NCI-H82 (cell line): ENCODE measurements at regions not wholly inside any gene's neighbourhood (a gene's known extent, or its start where the extent isn't known, plus 50 kb on each side); places are given as distances from the start of the nearest gene placed in this dataset.

Experiments
- DNase-seq: peaks from one replicate; lab custom pipeline; 2025; lab: John Stamatoyannopoulos, UW

- no peak for DNase-seq
These were observed 120.2 kb upstream of the PDE5A start for GRCh38 chr4:119748853-119749252.

DNA sequence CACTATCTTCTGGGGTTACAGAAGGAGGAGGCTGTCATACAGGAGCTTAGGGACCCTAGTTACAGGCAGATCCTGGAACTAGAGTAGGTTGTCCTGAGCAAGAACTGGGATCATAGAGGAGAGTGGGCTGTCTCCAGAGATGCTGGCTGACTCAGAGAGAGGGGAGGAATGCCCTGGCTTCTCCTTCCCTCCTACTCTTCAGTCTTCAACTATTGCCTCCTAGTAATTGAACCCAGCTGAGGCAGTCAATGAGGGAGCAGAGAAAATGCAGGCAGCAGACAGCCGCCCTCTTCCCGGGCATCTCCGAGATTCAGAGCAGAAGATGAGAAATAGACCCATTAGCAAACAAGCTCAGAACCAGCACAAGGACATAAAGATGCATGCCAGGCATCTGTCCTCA, 118.3 kb upstream of the PDE5A start:
- no peak for DNase-seq

DNA sequence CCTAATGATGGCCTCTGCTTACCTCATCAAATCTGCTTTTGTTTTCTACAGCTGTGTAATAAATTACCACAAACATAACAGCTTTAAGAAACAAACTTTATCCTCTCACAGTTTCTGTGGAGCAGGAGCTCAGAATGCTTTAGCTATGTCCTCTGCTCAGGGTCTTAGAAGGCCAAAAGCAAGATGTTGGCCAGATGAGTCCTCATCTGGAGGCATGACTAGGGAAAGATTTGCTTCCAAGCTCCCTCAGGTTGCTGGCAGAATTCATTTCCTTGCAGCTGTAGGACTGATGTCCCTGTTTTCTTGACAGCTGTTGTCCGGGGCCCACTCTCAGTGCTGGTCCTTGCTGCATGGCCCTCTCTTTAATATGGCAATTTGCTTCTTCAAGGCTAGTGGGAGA, 116.7 kb upstream of the PDE5A start:
- DNase-seq: no peak

- DNase-seq: no peak
These were observed 116.0 kb upstream of the PDE5A start for GRCh38 chr4:119744580-119744979.

- no peak for DNase-seq
These were observed 115.0 kb upstream of the PDE5A start for GRCh38 chr4:119743644-119744043.

DNA sequence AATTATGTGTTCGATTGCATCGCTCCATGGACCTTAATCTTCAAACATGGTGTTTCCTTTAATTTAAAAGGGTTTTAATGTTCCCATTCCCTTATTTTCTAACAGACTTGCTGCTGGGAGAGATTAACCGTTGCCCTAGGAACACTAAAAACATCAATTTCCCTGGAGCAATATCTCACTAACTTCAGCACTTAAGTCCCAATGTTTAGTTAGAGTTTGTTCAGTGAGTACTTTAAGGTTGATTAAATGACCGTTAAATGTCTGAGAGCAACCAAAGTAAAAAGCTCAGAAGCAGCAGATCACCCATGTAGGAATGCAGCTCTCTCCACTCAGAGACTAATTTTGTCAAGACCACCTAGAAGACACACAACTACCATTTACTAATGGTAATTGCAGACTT, 111.2 kb upstream of the PDE5A start:
- DNase-seq: no peak

- DNase-seq: no peak
These were observed 110.3 kb upstream of the PDE5A start for GRCh38 chr4:119738901-119739300.

GRCh38 chr4:119736559-119736958, 108.0 kb upstream of the PDE5A start:
- no peak for DNase-seq

- no peak for DNase-seq
These were observed 106.6 kb upstream of the PDE5A start for GRCh38 chr4:119735165-119735651.

GRCh38 chr4:119733431-119733830, 104.8 kb upstream of the PDE5A start:
- no peak for DNase-seq

DNA sequence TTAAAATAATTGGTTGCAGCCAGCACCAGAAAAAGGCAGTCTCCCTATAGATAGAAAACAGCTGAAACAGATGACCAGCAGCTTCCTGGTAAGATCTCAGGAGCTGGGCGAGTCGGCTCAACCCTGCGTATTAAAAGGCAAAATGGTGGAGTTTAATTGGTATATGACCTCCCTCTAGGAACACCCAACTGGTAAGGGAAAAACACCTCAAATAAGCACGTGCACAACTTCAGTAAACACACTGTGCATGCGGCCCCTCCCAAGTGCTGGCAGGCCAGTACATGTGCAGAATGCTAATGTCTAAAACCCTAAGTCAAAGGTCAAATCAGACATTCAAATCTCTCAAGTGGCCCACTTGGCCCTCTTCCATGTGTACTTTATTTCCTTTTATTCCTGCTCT, 103.2 kb upstream of the PDE5A start:
- DNase-seq: no peak

DNA sequence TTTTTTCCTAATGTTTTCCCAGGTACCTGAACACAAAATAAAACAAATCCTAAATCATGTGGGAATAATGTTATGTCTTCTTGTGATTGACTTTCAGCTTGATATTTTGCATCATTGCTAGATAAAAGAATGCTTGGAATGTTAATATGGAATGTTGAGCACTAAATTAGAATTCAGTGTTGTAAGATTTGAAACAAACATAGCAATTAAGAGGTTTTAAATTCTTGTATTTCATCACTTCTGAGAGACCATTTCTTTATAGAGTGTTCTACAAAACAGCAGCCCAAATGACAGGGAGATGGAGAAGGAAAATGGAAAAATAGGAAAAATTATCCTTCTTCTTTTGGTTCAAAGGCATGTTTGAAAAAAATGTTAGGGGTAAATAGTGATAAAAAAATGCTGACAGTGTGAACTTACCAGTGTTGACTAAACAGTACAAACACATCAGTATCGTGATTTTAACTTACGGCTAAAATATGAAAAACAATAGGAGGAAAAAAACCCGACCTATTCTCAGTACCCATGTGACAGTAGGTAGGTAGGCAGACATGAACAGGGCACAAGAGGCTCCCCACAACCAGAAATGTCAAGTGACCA, 102.6 kb upstream of the PDE5A start:
- no peak for DNase-seq

DNA sequence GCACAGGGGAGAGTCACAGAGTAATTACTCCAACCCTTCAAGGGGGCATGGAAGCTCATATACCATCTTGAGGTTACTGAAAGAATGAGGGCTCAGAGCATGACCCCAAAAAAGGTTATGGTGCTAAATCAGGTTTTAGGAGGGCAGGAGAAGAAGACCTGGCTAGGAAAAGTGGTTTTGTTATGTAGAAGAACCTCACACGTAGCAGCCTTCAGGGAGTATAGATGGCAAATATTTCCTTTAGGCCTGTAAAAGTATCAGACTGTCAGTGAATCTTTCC, 102.0 kb upstream of the PDE5A start:
- no peak for DNase-seq

DNA sequence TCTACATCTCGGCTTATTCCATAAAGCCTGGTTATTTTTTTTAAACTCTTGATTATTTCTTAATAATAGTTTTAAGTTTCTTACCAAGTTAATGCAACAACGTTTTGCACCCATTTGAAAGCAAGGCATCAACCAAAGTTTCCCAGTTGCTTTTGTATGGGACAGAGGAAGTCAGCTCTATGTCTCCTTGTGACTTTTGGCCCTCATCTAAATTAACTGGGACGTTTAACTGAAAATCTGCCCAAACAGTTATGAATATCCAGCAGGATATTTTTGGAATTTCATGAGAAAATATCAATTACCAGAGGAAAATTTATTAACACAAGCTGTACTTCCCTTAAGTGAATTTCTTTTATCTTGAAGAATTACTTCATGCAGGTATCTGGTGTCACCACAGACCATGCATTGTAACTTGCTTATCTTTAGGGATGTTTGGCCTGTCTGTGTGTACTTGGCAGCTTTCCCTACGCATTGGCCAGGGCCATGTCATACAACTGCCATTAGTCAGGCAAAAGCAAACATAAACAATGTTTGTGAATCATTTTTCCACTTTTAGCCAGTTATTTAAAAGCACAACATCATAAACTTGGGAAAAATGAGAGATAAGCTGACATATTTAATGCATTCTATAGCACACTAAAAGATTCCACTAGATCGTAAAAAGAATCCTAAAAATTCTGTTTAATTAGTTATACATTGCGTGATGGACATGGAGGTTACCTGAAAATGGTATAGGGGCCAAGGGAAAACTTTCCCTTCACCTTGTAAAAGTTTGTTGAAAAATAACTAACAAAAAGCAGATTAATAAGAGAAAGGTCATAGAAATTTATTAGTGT, 101.4 kb upstream of the PDE5A start:
- DNase-seq: no peak

- no peak for DNase-seq
These were observed 100.3 kb upstream of the PDE5A start for GRCh38 chr4:119728692-119729593.

DNA sequence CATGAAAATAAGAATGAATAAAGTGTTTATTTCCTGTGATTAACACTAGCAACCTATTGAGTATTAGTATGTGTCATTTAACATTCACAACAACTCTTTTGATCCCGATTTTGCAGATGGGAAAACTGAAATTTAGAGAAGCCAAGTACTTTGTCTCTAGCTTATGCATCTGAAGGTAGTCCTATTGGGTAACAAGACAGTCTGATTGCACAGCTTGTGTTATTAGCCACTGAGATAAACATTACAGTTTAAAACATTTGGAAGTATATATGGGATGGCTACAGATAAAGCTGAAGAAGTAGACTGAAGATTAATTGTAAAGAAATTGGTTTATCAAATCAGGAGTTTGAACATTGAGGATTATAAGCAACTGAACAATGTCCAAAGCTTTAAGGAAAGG, 99.6 kb upstream of the PDE5A start:
- no peak for DNase-seq

- no peak for DNase-seq
These were observed 97.9 kb upstream of the PDE5A start for GRCh38 chr4:119726505-119726904.

DNA sequence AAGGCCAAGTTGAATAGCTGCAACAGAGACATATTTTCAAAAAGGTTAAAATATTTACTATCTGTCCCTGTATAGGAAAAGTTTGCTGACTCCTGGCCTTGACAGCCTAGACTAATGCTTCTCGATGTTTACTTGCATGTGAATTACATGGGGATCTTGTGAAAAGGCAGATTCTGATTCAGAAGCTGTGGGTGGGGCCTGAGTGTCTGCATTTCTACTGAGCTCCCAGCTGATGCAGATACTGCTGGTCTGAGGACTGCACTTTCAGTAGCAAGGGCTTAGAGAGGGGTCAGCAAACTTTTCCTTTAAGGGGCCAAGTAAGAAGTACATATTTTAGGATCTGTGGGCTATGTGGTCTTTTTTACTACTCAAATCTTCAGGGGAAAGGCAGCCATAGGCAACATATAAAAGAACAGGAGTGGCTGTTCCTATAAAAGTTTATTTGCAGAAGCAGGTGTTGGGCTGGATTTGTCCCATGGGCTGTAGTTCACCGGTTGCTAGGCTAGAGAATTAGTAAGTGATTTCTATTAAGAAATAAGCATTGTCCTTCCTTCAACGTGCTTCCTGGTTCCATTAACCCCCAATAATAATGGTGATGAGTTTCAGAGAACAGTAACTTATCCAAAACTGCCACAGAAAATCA, 97.2 kb upstream of the PDE5A start:
- DNase-seq: no peak

GRCh38 chr4:119725011-119725410, 96.4 kb upstream of the PDE5A start:
- DNase-seq: no peak

DNA sequence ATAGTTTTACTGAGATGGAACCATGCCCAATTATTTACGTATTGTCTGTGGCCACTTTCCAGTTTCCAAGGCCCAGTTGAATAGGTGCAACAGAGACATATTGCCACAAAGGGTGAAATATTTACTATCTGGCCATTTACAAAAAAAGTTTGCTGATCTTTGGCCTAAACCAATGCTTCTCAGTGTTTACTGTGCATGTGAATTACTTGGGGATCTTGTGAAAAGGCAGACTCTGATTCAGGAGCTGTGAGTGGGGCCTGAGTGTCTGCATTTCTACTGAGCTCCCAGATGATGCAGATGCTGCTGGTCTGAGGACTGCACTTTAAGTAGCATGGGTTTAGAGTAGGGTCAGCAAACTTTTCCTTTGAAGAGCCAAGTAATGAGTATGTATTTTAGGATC, 94.1 kb upstream of the PDE5A start:
- no peak for DNase-seq

GRCh38 chr4:119721878-119722277, 93.3 kb upstream of the PDE5A start:
- DNase-seq: no peak
